HEK293 (cell line): ENCODE measurements at regions not wholly inside any gene's neighbourhood (a gene's known extent, or its start where the extent isn't known, plus 50 kb on each side); places are given as distances from the start of the nearest gene placed in this dataset.
A peak's percentile ranks its signal among the peaks of the same experiment; 100 is the strongest.
"Not testable (repeated sequence)": the region's sequence is repeated elsewhere in the genome, so short reads cannot be mapped to it uniquely, and the experiment has no call there.

Experiments used
- CTCF ChIA-PET: fragments of 350-600 bp; formaldehyde crosslinking; extraction: SDS; loops from one replicate; lab custom pipeline; 2021; ENCODE audit warnings: antibody characterized with exemption; lab: Yijun Ruan, JAX
- POLR2A ChIA-PET: fragments of 300-600 bp; formaldehyde crosslinking; extraction: SDS; loops from one replicate; lab custom pipeline; 2020; ENCODE audit warnings: antibody characterized with exemption, inconsistent platforms; lab: Yijun Ruan, JAX
- H3K27ac ChIP-seq: fragments of 200-500 bp; sonication (Bioruptor generic); 2 replicates; pipeline ENCODE4 v1.5.1; 2014; ENCODE audit warnings: low read depth, low read length, control low read depth, inconsistent platforms; ENCODE audit errors: extremely low read depth
- H3K36me3 ChIP-seq, 2 experiments: fragments of 200-500 bp in 1 of 2; sonication (Bioruptor generic) in 1 of 2; 1 replicate in 1 of 2; 2 replicates in 1 of 2; pipeline ENCODE4 v1.5.1; 2014 to 2017; ENCODE audit warnings: inconsistent platforms in 2 of 2, low read length in 2 of 2; ENCODE audit not compliant: control insufficient read depth in 2 of 2, insufficient read depth in 1 of 2
- H3K4me1 ChIP-seq: fragments of 200-500 bp; sonication (Bioruptor generic); 2 replicates; pipeline ENCODE4 v1.5.1; 2014; ENCODE audit warnings: mild to moderate bottlenecking, low read length, inconsistent platforms; ENCODE audit not compliant: control insufficient read depth, insufficient read depth
- H3K4me3 ChIP-seq: 2 replicates; pipeline ENCODE4 v1.5.1; 2011; ENCODE audit warnings: low read depth, mild to moderate bottlenecking, control low read depth, low read length, moderate library complexity
- H3K9me3 ChIP-seq: fragments of 200-500 bp; sonication (Bioruptor generic); 2 replicates; pipeline ENCODE4 v1.5.1; 2014; ENCODE audit warnings: low read depth, low read length, inconsistent platforms; ENCODE audit not compliant: control insufficient read depth, insufficient read depth
- CTCF ChIP-seq: fragments of 450-650 bp; formaldehyde crosslinking; IDR thresholded peaks from 2 replicates; pipeline ENCODE4 v1.5.1; 2016; ENCODE audit warnings: missing biosample characterization, missing genetic modification characterization
- EGR2 ChIP-seq: fragments of 450-650 bp; formaldehyde crosslinking; IDR thresholded peaks from 2 replicates; pipeline ENCODE4 v1.5.1; 2016; ENCODE audit warnings: low read depth, missing biosample characterization, missing genetic modification characterization
- KLF1 ChIP-seq: fragments of 450-650 bp; formaldehyde crosslinking; IDR thresholded peaks from 2 replicates; pipeline ENCODE4 v1.5.1; 2016; ENCODE audit warnings: missing biosample characterization, missing genetic modification characterization
- PRDM1 ChIP-seq: fragments of 450-650 bp; formaldehyde crosslinking; IDR thresholded peaks from 2 replicates; pipeline ENCODE4; 2016; ENCODE audit warnings: missing biosample characterization, missing genetic modification characterization
- PRDM10 ChIP-seq: fragments of 450-650 bp; formaldehyde crosslinking; IDR thresholded peaks from 2 replicates; pipeline ENCODE4 v1.5.1; 2016; ENCODE audit warnings: missing biosample characterization, missing genetic modification characterization
- RBAK ChIP-seq: fragments of 450-650 bp; formaldehyde crosslinking; IDR thresholded peaks from 2 replicates; pipeline ENCODE4 v1.5.1; 2016; ENCODE audit warnings: missing biosample characterization, missing genetic modification characterization
- SP3 ChIP-seq: fragments of 450-650 bp; formaldehyde crosslinking; IDR thresholded peaks from 2 replicates; pipeline ENCODE4 v1.5.1; 2016; ENCODE audit warnings: missing biosample characterization, missing genetic modification characterization
- ZBTB17 ChIP-seq: fragments of 450-650 bp; formaldehyde crosslinking; IDR thresholded peaks from 2 replicates; pipeline ENCODE4 v1.5.1; 2016; ENCODE audit warnings: missing biosample characterization, missing genetic modification characterization
- ZBTB21 ChIP-seq: fragments of 450-650 bp; formaldehyde crosslinking; IDR thresholded peaks from 2 replicates; pipeline ENCODE4 v1.5.1; 2017; ENCODE audit warnings: missing biosample characterization, missing genetic modification characterization
- ZFP3 ChIP-seq: fragments of 450-650 bp; formaldehyde crosslinking; IDR thresholded peaks from 2 replicates; pipeline ENCODE4 v1.5.1; 2016; ENCODE audit warnings: low read depth, missing biosample characterization, missing genetic modification characterization
- ZNF221 ChIP-seq: fragments of 450-650 bp; formaldehyde crosslinking; IDR thresholded peaks from 2 replicates; pipeline ENCODE4 v1.5.1; 2017; ENCODE audit warnings: missing biosample characterization, missing genetic modification characterization, borderline replicate concordance
- ZNF280C ChIP-seq: fragments of 450-650 bp; formaldehyde crosslinking; IDR thresholded peaks from 2 replicates; pipeline ENCODE4 v1.5.1; 2016; ENCODE audit warnings: missing biosample characterization, missing genetic modification characterization
- ZNF621 ChIP-seq: fragments of 450-650 bp; formaldehyde crosslinking; IDR thresholded peaks from 2 replicates; pipeline ENCODE4 v1.5.1; 2017; ENCODE audit warnings: missing biosample characterization, missing genetic modification characterization
- ZNF654 ChIP-seq: fragments of 450-650 bp; formaldehyde crosslinking; IDR thresholded peaks from 2 replicates; pipeline ENCODE4 v1.5.1; 2016; ENCODE audit warnings: low read depth, missing biosample characterization, missing genetic modification characterization
- ZNF704 ChIP-seq: fragments of 450-650 bp; formaldehyde crosslinking; IDR thresholded peaks from 2 replicates; pipeline ENCODE4 v1.5.1; 2016; ENCODE audit warnings: missing biosample characterization, missing genetic modification characterization
- ZNF777 ChIP-seq: fragments of 450-650 bp; formaldehyde crosslinking; IDR thresholded peaks from 2 replicates; pipeline ENCODE4 v1.5.1; 2017; ENCODE audit warnings: missing biosample characterization, missing genetic modification characterization, borderline replicate concordance
- ZNF792 ChIP-seq: fragments of 450-650 bp; formaldehyde crosslinking; IDR thresholded peaks from 2 replicates; pipeline ENCODE4 v1.5.1; 2016; ENCODE audit warnings: missing biosample characterization, missing genetic modification characterization
- ZSCAN23 ChIP-seq: fragments of 450-650 bp; formaldehyde crosslinking; IDR thresholded peaks from 2 replicates; pipeline ENCODE4 v1.5.1; 2016; ENCODE audit warnings: missing biosample characterization, missing genetic modification characterization
- ZSCAN30 ChIP-seq: fragments of 450-650 bp; IDR thresholded peaks from 2 replicates; pipeline ENCODE4 v1.5.1; 2018; ENCODE audit warnings: missing biosample characterization, mild to moderate bottlenecking, missing genetic modification characterization, moderate library complexity

GRCh38 chr7:98763441-98763840 lies 106.4 kb downstream of the TMEM130 start:
- Histone ChIP-seq H3K4me3 (no peak overlapping the region), H3K36me3 (no peaks in the 10 kb centered on the region), H3K4me1 (no peaks in the 10 kb centered on the region), H3K27ac (no peak overlapping the region), H3K9me3 (no peaks in the 10 kb centered on the region)
- no peak for TF ChIP-seq ZBTB17
- no peak for TF ChIP-seq ZFP3 (tag by site-specific recombination)
- TF ChIP-seq SP3 (tag by site-specific recombination) = no peak
- no peak for TF ChIP-seq EGR2 (tag by site-specific recombination)
- ChIA-PET POLR2A (no interaction called here), CTCF (interaction anchor here (0.6 to 2.6 kb wide), 6 partner anchors 18 to 430 kb away, joined by 3 to 11 read pairs (median 4); no protein-coding TSS in a partner anchor)

GRCh38 chr7:98764946-98765345 lies 104.9 kb downstream of the TMEM130 start:
- Histone ChIP-seq H3K4me1 (no peaks in the 10 kb centered on the region), H3K36me3 (no peaks in the 10 kb centered on the region), H3K4me3 (no peak overlapping the region), H3K9me3 (no peaks in the 10 kb centered on the region), H3K27ac (no peak overlapping the region)
- TF ChIP-seq RBAK (tag by site-specific recombination) (0 out of 2 replicates have a peak, but pooled peaks have one; percentile 66), CTCF (tag by site-specific recombination) (no peak)
- CTCF ChIA-PET = interaction anchor here (1.0 to 2.6 kb wide), 3 partner anchors 19 to 345 kb away, joined by 6 to 11 read pairs (median 10); no protein-coding TSS in a partner anchor
- POLR2A ChIA-PET = interaction anchor here (0.7 to 0.9 kb wide), 2 partner anchors 9 to 15 kb away, joined by 3 read pairs; no protein-coding TSS in a partner anchor

- not testable (repeated sequence) for H3K4me1 ChIP-seq, H3K36me3 ChIP-seq, H3K4me3 ChIP-seq, H3K27ac ChIP-seq, H3K9me3 ChIP-seq
- CTCF ChIA-PET = interaction anchor here (0.6 to 1.2 kb wide), 3 partner anchors 61 to 215 kb away, joined by 3 to 7 read pairs (median 3); no protein-coding TSS in a partner anchor
- POLR2A ChIA-PET = interaction anchor here (0.6 kb wide), 1 partner anchor 400 kb away, joined by 3 read pairs; no protein-coding TSS in a partner anchor
These were observed 99.7 kb downstream of the TMEM130 start for GRCh38 chr7:98770085-98770484.

GRCh38 chr7:98771519-98771918 lies 98.3 kb downstream of the TMEM130 start:
- no peak overlapping the region for H3K27ac ChIP-seq
- no peaks in the 10 kb centered on the region; the same call in 1 of the 2 replicates for H3K4me1 ChIP-seq
- no peaks in the 10 kb centered on the region for H3K36me3 ChIP-seq
- ChIA-PET POLR2A (no interaction called here), CTCF (interaction anchor here (0.6 to 1.4 kb wide), 2 partner anchors 26 to 753 kb away, joined by 3 to 4 read pairs; no protein-coding TSS in a partner anchor)
- no peak overlapping the region for H3K4me3 ChIP-seq
- no peaks in the 10 kb centered on the region for H3K9me3 ChIP-seq
- TF ChIP-seq ZNF621 (tag by site-specific recombination) (no peak), PRDM10 (tag by site-specific recombination) (0 out of 2 replicates have a peak, but pooled peaks have one; percentile 24), ZNF280C (tag by site-specific recombination) (no peak), KLF1 (tag by site-specific recombination) (no peak), ZBTB21 (tag by site-specific recombination) (no peak), ZSCAN23 (tag by site-specific recombination) (no peak), ZNF792 (tag by site-specific recombination) (no peak), ZNF777 (tag by site-specific recombination) (no peak), ZNF704 (tag by site-specific recombination) (no peak), ZNF654 (tag by site-specific recombination) (no peak), PRDM1 (tag by site-specific recombination) (no peak), ZFP3 (tag by site-specific recombination) (no peak), ZNF221 (tag by site-specific recombination) (no peak), ZSCAN30 (no peak), EGR2 (tag by site-specific recombination) (no peak)
